ENCODE measurements at regions not wholly inside any gene's neighbourhood (a gene's known extent, or its start where the extent isn't known, plus 50 kb on each side); places are given as distances from the start of the nearest gene placed in this dataset.

DNA sequence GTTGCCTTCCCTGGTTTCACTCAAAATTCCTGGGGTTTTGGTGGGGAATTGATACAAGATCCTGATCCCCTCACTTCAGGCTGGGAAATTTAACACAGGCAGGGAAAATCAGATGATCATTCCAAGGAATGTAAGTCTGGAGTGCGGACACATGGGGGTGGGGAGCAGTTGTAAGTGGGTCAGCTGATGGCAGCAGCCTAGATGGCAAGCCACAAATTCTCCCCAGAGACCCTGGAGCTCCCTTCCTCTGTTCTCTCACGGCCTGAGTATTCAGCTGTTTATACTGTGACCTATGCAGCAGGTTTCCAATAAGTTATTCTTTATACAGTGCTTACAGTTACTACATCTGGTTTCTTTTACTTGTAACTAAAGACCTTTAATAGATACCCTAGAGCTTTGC is 144.9 kb downstream of the SH3BGRL2 start:
- DNase-seq (ENCODE audit: low read depth in 2 of 2) = no peak

DNA sequence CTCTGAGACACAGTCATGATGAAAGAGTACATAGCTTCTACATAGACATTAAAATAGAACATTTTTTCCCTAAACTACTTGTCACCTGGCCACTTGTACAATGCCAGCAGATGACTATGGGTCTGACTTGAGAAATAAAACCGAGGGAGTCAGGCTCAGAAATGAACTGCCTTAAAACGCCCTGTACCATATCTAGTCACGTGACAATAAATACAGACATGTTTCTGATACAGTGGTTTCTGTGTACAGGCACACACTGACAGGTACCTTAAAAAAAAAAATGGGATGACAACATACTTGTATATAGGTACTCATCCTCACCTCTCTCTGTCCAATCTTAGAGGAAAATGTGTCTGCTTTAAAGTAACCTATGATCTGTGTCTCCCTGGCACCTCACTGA is 144.1 kb downstream of the SH3BGRL2 start:
- no peak for DNase-seq (ENCODE audit: low read depth in 2 of 2)

DNA sequence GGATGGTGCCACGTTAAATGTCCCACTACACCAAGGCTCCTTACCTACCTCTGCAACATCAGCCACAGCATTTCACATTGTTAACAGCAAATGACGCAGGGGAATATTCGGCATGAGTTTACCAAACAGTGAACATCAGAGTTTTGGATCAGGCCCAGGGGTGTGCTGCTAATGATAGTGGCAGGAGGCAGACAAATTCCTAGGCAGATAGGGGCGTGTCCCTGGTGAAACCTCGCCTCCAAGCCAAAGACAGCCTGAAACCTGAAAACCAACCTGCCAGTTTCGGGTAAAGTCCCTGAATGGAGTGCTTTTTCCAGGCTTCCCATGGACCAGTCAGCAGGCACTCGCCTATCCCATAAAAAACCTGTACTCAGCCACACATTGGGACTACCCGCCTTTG is 133.6 kb downstream of the SH3BGRL2 start:
- DNase-seq (ENCODE audit: low read depth in 2 of 2) = no peak

DNA sequence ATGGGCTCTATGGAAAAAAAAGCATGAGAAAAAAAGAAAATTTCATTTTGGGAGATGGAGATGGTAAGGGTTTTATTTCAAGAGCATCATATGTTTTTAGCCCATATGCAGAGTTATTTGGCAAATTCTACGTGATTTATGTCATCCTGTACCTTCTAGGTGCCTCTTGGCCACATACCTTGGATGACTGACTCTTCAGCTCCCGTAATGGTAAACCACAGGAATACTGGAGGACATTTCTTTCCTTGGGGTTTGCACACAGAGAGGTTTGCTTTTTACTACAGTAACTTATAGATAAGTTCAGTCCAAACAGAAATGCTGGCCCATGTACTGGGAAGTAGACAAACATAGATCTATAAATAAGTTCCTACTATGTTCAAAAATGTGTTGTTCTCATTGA is 132.2 kb downstream of the SH3BGRL2 start:
- DNase-seq (ENCODE audit: low read depth in 2 of 2) = no peak

DNA sequence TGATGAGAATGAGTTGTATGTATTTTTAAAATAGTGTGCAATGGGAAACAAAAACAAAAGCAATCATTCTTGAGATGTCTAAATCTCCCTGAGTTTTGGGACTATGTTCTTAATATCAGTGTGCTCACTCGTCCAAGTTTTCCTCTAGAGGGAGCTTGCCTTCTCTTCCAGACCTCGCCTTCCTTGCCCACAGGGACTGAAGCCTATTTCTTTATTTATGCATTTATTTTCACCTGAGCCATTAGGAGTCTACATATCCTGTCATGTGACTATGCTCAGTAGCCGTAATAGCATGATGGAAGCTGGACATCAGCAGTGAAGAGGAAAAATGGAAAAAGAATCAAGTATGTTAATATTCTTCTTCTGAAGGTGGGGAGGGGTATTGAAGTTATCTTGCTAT is 131.2 kb downstream of the SH3BGRL2 start:
- DNase-seq (ENCODE audit: low read depth in 2 of 2) = peak in 1 of 2 donors; percentile 21

DNA sequence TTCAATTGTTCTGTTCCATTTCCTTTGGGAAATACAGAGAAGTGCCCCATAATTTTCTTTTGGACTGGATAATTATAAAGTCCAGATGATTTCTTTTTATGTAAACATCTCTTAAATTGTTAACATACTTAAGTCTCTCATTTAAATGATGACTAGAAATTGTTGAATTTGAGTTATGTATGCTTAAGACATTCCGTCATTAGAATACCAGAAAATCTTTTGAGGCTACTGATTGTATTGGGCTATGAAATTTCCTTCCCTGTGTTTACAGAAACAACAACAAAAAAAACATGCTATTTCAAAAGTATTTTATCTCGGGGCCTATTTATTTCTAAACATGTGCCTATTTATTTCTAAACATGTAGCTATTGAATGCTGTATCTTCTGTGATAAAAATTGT is 125.4 kb downstream of the SH3BGRL2 start:
- peak in 1 of 2 donors; percentile 5 for DNase-seq (ENCODE audit: low read depth in 2 of 2)

DNA sequence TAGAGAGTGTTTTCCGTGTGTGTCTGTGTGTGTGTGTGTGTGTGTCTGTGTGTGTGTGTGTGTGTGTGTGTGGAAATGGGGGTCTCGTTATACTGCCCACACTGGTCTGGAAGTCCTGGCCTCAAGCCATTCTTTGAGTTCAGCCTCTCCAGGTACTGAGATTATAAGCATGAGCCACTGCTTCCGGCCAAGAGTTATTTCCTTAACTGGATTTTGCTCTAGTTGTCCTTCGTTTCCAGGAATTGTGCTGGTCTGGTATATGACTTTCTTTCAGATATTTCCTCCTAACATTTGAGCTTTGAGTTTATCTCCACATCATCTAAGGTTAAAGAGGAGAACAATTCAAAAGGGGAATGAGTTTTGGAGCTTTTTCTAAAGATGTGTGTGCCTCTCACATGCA is 124.8 kb downstream of the SH3BGRL2 start:
- DNase-seq (ENCODE audit: low read depth in 2 of 2) = peak in 1 of 2 donors; percentile 69

Measured in dermis microvascular lymphatic vessel endothelial cell (primary cell).